Endometrium (tissue), 2 donors: ENCODE measurements at regions not wholly inside any gene's neighbourhood (a gene's known extent, or its start where the extent isn't known, plus 50 kb on each side); places are given as distances from the start of the nearest gene placed in this dataset.
"Not testable (repeated sequence)": the region's sequence is repeated elsewhere in the genome, so short reads cannot be mapped to it uniquely, and the experiment has no call there.

ENCODE experiments used
- FAIRE-seq: peaks from 2 replicates; lab custom pipeline; 2012; peaks lifted over from hg19 to GRCh38; lab: Jason Lieb, UNC
- donor health status: control.
- donor health status: control.

DNA sequence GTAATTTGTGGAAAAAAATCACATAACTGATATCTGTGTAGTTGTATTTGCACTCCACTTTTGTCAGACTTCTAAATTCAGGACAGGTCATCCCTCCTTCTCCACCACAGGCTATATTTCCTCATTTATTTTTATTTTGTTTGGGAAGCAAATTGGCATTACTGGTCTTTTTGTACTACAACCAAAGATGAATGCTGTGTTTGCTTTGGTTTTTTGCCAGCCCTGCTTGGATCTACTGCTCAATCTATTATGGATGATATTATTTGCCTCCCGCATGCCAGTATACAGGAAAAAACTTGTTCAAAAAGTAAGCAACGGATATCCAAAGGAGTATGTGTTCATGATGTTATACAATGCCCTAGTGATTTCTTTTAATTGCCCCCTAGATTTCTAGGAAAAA is 948.8 kb downstream of the TRHDE start:
- FAIRE-seq: no peak

DNA sequence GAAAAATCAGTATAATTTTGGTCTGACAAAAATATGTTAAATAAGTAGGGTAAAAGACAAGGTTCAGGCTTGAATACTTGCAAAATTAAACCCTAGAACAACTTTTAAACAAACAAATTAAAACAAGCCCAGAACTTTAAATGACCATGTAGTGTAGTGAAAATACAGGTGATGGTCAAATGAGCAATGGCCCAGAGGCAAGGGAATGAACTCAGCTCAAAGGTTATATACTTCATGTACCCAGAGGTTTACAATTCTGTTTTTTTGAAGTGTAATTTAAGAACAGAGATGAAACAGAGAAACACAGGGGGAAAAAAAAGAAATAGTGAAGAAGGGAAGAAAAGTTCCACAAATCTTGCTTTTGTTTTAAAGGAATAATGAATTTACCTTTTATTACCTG is 949.2 kb downstream of the TRHDE start:
- FAIRE-seq: no peak

DNA sequence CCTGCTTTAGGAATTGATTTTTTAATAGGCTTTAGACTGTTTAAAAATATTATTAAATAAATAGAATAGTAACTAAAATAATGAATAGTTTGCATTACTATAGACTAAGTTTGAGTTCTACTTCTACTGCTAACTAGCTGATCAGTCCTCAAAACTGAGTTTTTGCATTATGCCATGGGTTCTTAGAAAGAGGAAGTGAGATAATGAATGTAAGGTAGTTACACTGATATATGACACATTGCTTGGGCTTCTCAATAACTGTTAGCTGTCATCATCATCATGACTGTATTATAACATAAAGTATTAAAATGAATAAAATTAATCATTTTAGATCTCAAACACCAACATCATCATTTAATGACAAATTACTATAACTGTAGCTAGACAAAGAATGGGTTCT is 949.7 kb downstream of the TRHDE start:
- no peak for FAIRE-seq

DNA sequence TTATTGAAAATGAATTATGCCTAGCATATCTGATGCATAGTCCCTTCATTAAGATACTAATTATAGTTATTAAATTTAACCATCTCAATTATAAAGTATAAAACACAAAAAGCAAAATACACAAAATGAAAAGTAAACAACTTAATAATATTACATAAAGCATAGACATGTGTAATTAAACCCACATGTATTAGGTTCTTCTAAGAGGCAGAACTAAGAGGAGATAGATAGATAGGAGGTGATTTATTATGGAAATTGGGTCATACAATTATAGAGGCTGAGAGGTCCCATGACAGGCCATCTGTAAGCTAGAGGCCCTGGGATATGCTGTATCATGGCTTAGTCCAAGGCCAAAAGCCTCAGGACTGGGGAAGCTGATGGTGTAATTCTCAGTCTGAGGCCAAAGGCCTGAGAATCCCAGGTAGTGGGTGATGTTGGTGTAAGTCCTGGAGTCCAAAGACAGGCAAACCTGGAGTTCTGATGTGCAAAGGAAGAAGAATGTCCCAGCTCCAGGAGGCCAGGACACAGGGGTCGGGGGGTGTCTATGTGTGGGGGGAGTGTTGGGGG is 953.3 kb downstream of the TRHDE start:
- no peak for FAIRE-seq

DNA sequence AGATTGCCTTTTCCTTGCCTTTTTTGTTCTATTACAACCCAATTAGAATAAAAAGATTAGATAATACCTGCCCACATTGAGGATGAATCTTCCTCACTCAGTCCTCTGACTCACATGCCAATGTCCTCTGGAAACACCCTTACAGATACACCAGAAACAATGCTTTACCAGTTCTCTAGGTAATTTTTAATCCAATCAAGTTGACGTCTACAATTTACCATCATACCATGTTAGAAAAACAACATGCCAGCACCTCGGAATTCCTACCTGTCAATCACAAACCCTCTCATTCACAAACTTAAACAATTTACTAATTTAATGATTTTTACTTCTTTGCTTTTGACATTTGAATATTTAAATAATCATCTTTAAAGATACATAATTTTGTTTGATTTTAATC is 953.8 kb downstream of the TRHDE start:
- FAIRE-seq: peak; percentile 72

DNA sequence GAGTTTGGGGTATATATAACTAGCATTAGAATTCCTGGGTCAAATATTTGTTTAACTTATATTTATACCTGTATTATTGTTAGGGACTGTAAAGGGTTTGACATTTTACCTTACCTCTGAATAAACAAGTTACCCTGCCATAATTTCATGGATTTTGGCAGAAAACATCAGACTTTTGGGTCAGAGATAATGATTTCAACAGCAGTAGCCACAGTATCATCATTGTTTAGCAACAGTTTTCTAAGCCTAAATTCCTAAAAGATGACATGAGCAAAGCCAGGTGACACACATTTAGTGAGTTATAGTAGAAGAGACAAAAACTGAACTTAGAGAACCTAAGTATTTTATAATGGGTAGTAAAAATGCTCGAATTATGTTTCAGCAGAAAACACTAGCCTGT is 954.4 kb downstream of the TRHDE start:
- FAIRE-seq: no peak

DNA sequence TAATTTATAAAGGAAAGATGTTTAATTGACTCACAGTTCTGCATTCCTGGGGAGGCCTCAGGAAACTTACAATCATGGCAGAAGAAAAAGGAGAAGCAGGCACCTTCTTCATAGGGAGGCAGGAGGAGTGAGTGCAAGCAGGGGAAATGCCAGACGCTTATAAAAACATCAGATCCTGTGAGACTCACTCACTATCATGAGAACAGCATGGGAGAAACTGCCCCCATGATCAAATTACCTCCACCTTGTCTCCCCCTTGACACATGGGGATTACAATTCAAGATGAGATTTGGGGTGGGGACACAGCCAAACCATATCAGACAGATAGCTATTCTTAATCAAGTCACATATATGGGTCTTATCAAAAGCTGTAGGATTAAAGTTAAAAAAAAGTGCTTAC is 956.7 kb downstream of the TRHDE start:
- FAIRE-seq: not testable (repeated sequence)

DNA sequence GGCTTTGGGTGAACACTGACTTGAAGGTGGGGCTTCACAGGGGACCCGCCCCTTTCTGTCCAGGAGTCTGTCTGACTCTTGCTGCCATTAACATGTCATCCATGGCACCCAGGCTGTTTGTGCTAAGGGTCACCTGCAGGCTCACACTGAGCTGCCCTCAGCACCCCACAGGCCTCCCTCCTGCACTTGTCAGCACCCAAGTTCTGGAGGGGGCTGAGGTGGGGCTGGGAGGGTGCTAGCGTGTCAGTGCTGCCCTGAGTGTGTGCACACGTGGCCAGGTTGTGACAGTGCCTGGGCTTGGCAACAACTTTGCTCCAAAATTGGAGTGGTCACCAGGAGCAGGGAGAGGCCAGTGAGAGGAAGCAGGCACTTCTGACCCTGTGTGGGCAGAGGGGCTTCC is 963.2 kb downstream of the TRHDE start:
- no peak for FAIRE-seq

DNA sequence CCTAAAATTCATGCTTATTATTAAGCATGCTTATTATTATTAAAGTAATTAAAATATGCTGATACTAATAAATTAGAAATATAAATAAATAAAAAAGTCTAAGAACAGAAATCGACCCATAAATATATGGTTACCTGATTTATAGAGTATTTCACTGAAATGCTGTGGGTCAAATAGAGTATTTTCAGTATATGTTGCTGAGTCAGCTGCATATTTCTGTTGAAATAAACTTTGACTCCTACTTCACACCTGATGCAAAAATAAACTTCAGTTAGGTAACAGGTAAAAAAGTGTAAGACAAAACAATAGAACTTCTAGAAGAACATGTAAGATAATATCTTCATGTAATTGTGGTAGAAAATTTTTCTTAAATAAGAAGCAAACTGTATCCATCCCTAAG is 967.9 kb downstream of the TRHDE start:
- FAIRE-seq: no peak

DNA sequence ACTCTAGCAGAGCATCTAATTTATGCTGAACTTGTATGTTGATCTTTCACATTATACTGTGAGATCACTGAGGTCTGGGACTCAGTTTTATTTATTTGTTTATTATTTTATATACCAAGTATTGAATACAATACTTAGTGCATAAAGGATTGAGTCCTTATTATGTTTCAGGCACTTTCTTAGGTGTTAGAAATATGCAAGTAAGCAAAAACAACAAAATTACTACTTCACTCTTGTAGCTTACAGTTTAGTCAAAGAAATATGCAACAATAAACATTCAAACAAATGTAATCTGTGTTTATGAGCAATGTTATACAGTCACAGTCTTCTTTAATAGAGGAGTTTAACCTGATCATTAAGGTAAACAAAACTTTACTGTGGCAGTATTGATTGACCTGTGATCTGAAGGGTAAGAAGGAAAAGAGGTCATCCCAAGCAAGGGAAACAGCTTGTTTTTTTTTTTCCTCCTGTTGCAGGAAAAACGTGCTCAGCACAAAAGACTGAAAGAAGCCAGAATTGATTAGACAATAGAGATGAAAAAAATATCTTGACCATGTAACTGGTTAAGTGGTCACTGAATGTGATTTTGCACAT is 990.7 kb downstream of the TRHDE start:
- FAIRE-seq: no peak

DNA sequence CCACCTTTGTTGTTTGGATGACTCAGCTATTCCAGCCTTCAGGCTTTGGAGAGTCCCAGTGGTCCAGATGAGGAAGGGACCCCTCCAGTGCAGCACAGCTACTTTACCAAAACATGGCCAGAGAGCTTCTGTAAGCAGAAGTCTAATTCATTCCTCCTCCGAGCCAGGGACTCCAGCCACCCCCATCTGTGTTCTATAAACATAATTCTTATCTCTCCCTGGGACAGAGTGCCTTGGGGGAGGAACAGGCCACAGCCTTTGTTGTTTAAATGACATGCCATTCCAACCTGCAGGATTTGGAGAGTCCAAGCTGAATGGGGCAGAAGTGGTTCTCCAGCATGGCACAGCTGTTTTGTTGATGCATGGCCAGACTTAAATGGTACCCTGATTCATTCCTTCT is 994.0 kb downstream of the TRHDE start:
- no peak for FAIRE-seq

DNA sequence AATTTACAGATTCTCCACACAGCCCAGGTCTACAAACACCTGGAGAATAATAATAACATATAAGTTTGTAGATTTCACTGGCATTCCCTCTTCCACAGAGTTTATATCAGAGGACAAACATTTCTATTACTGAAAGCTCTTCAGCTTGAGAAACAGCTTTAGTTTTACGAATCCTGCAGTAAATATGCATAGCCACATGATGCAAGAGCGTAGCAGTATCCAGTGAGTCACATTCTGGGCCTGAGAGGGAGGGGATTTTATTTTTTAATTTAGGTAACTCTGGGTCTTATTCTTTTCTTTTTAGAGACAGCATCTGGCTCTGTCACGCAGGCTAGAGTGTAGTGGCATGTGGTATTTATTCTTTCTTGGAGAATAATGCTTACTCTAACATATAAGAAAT is 1002.8 kb downstream of the TRHDE start:
- FAIRE-seq: no peak

DNA sequence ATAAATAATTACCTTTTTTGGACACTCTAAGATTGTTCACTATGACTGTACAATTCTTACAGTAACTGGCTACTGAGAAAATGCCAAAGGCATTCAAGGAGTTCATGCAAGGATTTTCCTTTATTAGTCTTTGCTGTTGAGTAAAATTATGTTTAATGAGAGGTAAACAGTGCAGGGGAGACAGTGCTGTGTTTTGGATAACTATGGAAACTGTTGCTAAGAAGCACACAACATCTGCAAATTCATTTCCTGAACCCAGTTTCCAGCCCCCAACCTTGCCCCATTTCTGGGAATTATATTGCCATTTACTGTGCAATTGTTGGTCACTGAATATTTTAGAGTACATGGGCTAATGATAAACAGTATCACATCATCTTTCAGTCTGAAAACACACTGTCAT is 1005.8 kb downstream of the TRHDE start:
- no peak for FAIRE-seq

DNA sequence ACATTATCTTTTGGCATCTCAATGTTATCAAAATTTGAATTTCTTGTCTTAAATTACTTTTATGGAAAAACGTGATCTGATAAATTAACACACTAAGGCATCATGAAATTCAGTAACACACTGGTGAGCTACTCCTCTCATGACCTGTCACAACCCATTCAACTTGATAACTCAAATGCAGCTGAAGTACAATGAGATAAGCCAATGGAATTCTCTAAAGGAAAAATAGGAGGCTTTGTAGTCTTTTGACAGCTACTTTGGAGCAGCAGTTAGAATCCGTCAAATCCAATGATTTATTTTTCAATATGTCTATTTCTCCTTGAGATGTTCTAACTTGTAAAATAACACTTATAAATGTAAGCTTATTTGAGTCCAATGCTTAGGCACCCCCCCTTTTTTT is 1029.4 kb downstream of the TRHDE start:
- no peak for FAIRE-seq

DNA sequence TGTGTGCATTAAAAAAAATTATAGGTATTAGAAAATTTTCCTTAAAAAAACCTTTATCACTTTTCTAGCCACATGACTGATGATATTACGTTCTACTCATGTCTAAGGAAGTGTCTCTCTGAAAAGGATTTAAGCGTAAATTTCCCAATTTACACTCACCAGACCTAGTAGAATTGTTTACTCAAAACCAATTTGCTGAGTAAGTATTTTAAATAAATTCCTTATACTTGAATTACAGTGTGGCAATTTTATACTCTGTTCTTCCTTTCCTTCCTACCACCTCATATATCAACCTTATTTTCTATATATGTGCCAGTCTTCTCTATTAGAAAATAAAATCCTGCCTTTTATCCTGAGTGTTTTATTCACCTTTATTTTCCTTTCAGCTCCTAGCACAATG is 1035.1 kb downstream of the TRHDE start:
- no peak for FAIRE-seq

DNA sequence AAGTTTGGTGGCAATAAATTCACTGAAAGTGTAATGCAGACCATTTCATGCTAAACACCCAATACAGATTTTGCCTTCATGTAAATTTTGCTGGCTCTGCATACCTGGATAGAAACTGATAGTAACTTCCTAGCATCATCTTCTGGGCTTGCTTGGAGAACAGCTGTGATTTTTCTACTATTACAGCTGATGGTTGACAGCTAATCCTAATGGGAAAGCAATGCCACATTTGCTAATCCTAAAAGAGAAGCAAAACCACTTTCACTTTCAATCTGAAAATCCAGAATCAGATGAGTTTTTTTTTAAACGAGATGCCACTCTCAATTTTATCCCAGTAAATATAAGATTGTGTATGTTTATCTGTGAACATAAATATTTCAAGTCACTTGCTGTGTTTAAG is 1035.9 kb downstream of the TRHDE start:
- FAIRE-seq: no peak

DNA sequence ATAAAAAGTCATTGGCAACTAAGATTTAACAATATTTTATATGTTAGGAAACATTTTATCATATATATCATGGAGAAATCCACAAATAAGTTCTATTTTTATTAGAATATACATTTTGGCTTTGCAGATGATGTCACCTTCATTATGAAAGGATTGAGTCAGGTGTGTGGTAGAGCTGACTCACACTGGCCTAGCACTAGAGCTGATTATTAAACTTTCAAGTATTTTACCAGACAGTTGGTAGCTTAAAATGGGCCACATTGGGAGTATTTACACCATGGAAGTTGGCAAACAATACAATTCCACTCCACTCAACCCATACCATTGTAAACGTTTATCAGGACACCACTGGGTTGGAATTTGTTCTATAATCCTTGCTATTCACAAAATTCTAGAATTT is 1036.6 kb downstream of the TRHDE start:
- FAIRE-seq: no peak

DNA sequence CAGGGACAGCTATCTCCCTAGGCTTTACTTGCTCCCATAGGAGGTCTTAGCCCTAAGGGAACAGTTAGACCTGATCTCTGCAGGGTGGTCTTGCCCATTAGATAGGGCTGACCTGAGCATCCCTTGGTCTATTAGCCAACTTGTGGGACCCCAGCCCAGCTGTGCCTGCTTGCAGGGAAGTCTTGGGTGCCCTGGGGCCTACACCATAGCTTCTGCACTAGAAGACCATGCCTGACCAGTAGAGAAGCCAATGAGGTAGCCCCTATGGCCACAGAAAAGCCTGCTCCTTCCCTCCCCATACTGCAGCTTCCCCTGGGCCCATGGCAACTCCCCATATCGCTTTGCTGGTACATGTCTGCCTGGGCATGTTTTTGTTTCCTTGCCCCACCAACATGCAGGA is 1049.1 kb downstream of the TRHDE start:
- FAIRE-seq: no peak

DNA sequence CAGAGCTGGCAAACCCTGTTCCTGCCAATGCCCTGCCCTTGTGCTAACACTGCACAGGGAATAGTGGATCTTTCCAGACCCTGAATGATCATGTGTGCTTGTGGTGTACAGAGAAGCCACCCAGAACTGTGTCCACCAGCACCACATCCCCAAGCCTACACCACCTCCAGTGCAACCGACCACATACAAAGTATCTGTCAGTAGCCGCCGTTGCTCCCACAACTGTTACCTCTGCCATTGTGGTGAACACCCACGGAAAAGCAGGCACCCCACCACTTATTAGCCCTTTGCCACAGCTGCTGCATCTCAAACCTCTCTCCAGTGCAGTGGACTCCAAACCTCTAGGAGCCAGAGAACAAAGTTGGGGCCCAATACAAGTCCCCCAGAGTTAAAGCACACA is 1049.6 kb downstream of the TRHDE start:
- no peak for FAIRE-seq

DNA sequence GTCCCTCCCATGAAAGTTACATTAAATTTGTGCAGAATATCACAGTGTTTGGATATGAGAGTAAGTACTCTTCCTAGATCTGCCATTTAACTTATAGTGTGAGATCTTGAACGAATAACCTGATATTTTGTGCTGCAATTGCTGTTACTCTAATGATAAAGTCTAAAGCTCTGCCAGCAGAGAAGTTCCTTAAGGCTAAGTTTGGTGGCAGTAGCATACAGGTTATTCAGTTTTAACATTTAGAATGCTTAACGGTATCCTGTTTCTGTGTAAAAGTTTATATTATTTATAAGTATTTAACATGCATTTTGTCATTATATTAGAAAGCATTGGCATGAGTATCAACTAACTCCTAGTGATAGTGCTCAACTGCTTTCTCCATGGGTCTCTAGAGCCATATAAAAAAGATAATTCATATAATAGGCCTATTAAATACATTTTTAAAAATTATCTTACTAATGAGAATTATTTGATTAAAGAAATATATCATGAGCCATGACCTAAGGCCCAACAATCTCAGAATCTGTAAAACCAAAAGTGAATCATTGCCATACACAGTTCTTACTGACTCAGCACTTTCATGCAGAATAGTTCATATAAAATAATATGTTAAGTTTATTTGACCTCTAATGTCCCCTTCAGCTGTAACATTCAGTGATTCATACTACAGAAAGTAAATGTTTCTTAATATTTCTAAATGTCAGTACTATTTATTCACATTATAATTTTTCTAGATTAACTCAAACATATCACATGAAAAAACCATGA is 1058.6 kb downstream of the TRHDE start:
- peak; percentile 71 for FAIRE-seq

DNA sequence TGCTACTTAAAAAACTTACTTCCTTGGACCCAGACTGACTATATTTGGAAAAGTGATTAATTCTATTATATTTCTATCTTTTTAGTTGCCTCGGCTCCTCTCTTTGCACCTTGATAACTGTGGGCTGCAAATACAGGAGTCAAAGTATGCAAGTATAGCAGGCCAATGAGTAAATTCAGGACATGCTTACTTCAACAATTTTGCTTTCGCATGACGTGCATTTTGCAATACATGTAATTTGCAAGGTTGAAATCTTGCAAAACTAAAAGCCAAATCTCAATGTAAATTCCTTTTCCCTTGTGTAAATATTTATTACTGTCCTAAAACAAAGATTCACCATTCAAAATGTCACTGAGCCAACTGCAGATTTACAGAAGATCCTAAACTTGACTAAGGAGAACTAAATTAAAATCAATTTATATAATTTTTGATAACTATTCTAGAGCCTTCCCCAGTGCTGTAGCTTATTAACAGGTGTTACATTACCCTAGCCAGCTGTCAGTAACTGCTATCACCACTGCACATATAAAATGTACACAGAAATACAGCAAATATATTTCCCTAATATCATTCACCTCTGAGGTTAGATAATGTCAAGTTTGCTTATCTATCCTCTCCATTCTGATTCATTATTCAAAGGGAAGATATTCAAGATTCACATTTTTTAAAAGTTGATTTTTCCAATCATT is 1069.5 kb downstream of the TRHDE start:
- FAIRE-seq: no peak

DNA sequence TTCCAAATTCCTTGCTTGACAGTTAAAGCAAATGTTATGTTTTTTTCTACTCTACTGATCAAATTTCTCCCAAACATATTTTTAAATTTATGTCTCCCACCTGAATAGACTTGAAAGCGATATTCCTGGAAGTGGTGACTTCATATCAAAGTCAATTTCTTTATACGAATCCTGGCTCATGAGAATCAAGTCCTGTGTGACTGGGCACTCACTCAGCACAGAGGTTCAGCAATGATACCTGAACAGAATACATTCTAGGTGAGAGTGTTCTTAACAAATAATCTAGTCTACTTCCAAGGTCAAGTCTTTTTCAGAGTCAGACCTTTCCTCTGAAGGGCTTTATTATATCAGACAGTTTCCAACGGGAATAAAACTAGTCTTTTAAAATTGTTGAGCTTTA is 1070.6 kb downstream of the TRHDE start:
- FAIRE-seq: no peak

DNA sequence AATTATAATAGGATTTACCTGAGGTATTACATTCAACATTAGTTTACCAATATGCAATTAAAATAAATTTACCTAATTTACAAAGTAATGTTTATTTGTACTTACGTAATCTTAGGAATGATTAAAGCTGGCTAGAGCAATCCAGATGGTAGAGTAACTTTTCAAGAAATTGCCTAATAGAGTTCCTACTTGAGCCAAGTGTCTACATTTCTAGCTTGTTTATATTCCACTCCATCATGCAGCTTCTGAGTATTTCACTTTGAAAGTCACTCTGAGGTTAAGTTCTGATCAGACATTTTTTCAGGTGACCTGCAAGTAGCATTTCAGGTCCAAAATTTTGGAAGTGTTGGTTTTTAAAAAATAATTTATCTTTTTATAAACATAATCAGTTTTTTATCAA is 1080.7 kb downstream of the TRHDE start:
- no peak for FAIRE-seq
